PC-3 (cell line): ENCODE measurements at regions not wholly inside any gene's neighbourhood (a gene's known extent, or its start where the extent isn't known, plus 50 kb on each side); places are given as distances from the start of the nearest gene placed in this dataset.

Experiments used
- EZH2 ChIP-seq: fragments of 300-600 bp; sonication (generic); IDR thresholded peaks from one replicate; pipeline ENCODE4 v1.6.1; 2017; ENCODE audit warnings: antibody characterized with exemption, mild to moderate bottlenecking, low read length; ENCODE audit not compliant: unreplicated experiment
- EZH2phosphoT487 ChIP-seq: fragments of 300-600 bp; sonication (generic); IDR thresholded peaks from 2 replicates; pipeline ENCODE4 v1.6.1; 2018; ENCODE audit warnings: mild to moderate bottlenecking, antibody characterized with exemption, low read length, borderline replicate concordance
- TF ChIP-seq, protein P1 (sequence below): fragments of 300-600 bp; sonication (generic); conservative IDR thresholded peaks from 2 replicates; pipeline ENCODE4 v1.5.1; 2017; ENCODE audit warnings: antibody characterized with exemption, low read depth, mild to moderate bottlenecking, low read length

DNA sequence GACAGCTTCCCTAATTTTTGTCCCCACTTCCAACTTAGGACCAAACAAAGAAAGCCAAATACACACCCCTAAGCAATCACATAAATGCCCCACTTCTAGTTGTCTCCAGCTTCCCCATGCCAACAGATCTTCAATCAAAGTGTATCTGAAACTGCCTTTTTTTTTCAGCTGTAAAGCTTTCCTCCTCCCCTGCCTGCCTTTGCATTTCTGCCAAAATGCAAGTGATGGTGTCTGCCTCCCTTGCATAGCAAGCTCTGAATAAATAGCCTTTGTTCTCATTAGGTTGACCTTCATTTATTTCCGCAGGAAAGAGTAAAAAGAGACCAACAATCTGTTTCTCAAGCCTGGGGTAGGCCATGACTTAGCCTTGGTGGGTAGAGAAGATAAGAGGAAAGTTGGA lies 459.4 kb downstream of the GPAM start:
- TF ChIP-seq, protein P1, sequence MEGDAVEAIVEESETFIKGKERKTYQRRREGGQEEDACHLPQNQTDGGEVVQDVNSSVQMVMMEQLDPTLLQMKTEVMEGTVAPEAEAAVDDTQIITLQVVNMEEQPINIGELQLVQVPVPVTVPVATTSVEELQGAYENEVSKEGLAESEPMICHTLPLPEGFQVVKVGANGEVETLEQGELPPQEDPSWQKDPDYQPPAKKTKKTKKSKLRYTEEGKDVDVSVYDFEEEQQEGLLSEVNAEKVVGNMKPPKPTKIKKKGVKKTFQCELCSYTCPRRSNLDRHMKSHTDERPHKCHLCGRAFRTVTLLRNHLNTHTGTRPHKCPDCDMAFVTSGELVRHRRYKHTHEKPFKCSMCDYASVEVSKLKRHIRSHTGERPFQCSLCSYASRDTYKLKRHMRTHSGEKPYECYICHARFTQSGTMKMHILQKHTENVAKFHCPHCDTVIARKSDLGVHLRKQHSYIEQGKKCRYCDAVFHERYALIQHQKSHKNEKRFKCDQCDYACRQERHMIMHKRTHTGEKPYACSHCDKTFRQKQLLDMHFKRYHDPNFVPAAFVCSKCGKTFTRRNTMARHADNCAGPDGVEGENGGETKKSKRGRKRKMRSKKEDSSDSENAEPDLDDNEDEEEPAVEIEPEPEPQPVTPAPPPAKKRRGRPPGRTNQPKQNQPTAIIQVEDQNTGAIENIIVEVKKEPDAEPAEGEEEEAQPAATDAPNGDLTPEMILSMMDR = no peak
- TF ChIP-seq EZH2 (no peak), EZH2phosphoT487 (no peak)
